ENCODE measurements at regions not wholly inside any gene's neighbourhood (a gene's known extent, or its start where the extent isn't known, plus 50 kb on each side); places are given as distances from the start of the nearest gene placed in this dataset.
"Not testable (repeated sequence)": the region's sequence is repeated elsewhere in the genome, so short reads cannot be mapped to it uniquely, and the experiment has no call there.

GRCh38 chr5:18792145-18792544 is 1157.9 kb downstream of the TAF11L14 start:
- DNase-seq (ENCODE audit: low read depth in 2 of 2) = no peak

GRCh38 chr5:18797222-18797621 is 1163.0 kb downstream of the TAF11L14 start:
- no peak for DNase-seq (ENCODE audit: low read depth in 2 of 2)

- DNase-seq (ENCODE audit: low read depth in 2 of 2) = no peak
Observed at GRCh38 chr5:18798058-18798457, 1163.8 kb downstream of the TAF11L14 start.

- DNase-seq (ENCODE audit: low read depth in 2 of 2) = no peak
Observed at GRCh38 chr5:18799482-18800128, 1165.3 kb downstream of the TAF11L14 start.

GRCh38 chr5:18800293-18801025 is 1166.2 kb downstream of the TAF11L14 start:
- no peak for DNase-seq (ENCODE audit: low read depth in 2 of 2)

- DNase-seq (ENCODE audit: low read depth in 2 of 2) = not testable (repeated sequence)
Observed at GRCh38 chr5:18801413-18801812, 1167.2 kb downstream of the TAF11L14 start.

GRCh38 chr5:18802336-18802735 is 1168.1 kb downstream of the TAF11L14 start:
- DNase-seq (ENCODE audit: low read depth in 2 of 2) = no peak

GRCh38 chr5:18805376-18805775 is 1171.1 kb downstream of the TAF11L14 start:
- no peak for DNase-seq (ENCODE audit: low read depth in 2 of 2)

- DNase-seq (ENCODE audit: low read depth in 2 of 2) = no peak
Observed at GRCh38 chr5:18807256-18808149, 1173.2 kb downstream of the TAF11L14 start.

- no peak for DNase-seq (ENCODE audit: low read depth in 2 of 2)
Observed at GRCh38 chr5:18811661-18812060, 1176.3 kb downstream of the CDH18 start.

- DNase-seq (ENCODE audit: low read depth in 2 of 2) = no peak
Observed at GRCh38 chr5:18828351-18828750, 1159.6 kb downstream of the CDH18 start.

GRCh38 chr5:18829539-18829938 is 1158.5 kb downstream of the CDH18 start:
- no peak for DNase-seq (ENCODE audit: low read depth in 2 of 2)

- DNase-seq (ENCODE audit: low read depth in 2 of 2) = no peak
Observed at GRCh38 chr5:18850216-18850615, 1137.8 kb downstream of the CDH18 start.

GRCh38 chr5:18872978-18873377 is 1115.0 kb downstream of the CDH18 start:
- no peak for DNase-seq (ENCODE audit: low read depth in 2 of 2)

- no peak for DNase-seq (ENCODE audit: low read depth in 2 of 2)
Observed at GRCh38 chr5:18876565-18876964, 1111.4 kb downstream of the CDH18 start.

GRCh38 chr5:18881615-18882014 is 1106.4 kb downstream of the CDH18 start:
- no peak for DNase-seq (ENCODE audit: low read depth in 2 of 2)

GRCh38 chr5:18882154-18882553 is 1105.8 kb downstream of the CDH18 start:
- no peak for DNase-seq (ENCODE audit: low read depth in 2 of 2)

- DNase-seq (ENCODE audit: low read depth in 2 of 2) = no peak
Observed at GRCh38 chr5:18888821-18889220, 1099.2 kb downstream of the CDH18 start.

GRCh38 chr5:18900644-18901043 is 1087.4 kb downstream of the CDH18 start:
- no peak for DNase-seq (ENCODE audit: low read depth in 2 of 2)

- DNase-seq (ENCODE audit: low read depth in 2 of 2) = no peak
Observed at GRCh38 chr5:18920966-18921365, 1067.0 kb downstream of the CDH18 start.

GRCh38 chr5:18932081-18932480 is 1055.9 kb downstream of the CDH18 start:
- DNase-seq (ENCODE audit: low read depth in 2 of 2) = no peak

- DNase-seq (ENCODE audit: low read depth in 2 of 2) = no peak
Observed at GRCh38 chr5:18944771-18945170, 1043.2 kb downstream of the CDH18 start.

Measured in stimulated activated CD4-positive, alpha-beta T cell treated with anti-CD3 and anti-CD28 coated beads, Interleukin-12 subunit alpha, Interleukin-12 subunit beta, amount 100 ng/mL, for 24 hours (primary cell).